ENCODE measurements at regions not wholly inside any gene's neighbourhood (a gene's known extent, or its start where the extent isn't known, plus 50 kb on each side); places are given as distances from the start of the nearest gene placed in this dataset.

GRCh38 chr5:116759860-116760640 lies 185.4 kb upstream of the SEMA6A start:
- TF ChIP-seq POLR2A (IDR thresholded peaks at IDR 0.05; ENCODE audit: low read depth, low read length) (no peak), POLR2AphosphoS5 (IDR thresholded peaks at IDR 0.05; ENCODE audit: low read depth, low read length) (no peak), TAF1 (IDR thresholded peaks at IDR 0.05; ENCODE audit: borderline replicate concordance, low read depth, low read length) (no peak)

Measured in GM12892 (cell line).